AML-193 (cell line): ENCODE measurements at regions not wholly inside any gene's neighbourhood (a gene's known extent, or its start where the extent isn't known, plus 50 kb on each side); places are given as distances from the start of the nearest gene placed in this dataset.

Experiments used
- DNase-seq, 2 experiments: peaks; one replicate each; lab custom pipeline; 2025; lab: John Stamatoyannopoulos, UW

- no peak for DNase-seq
Observed at GRCh38 chr4:147428583-147428982, 52.3 kb upstream of the EDNRA start.

DNA sequence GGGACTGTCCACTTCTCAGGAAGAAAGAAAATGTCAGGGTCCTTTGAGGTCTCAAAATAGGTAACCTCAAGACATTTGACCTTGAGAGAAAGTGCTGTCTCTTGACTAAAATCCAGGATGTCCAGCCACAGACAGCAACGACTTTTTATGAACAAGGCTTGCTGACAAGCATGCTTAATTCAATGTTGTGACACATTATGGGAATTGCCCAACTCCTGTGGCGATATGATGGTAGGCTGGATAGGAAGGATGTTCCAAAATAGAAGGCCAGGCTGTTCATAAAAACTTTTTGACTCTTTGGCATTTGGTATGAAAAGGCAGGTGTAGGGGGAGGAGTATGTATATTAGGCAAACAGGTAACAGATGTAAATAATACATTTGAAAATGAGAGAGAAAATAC is 50.8 kb upstream of the EDNRA start:
- no peak for DNase-seq
